Liver (tissue), 8 donors: ENCODE measurements at regions not wholly inside any gene's neighbourhood (a gene's known extent, or its start where the extent isn't known, plus 50 kb on each side); places are given as distances from the start of the nearest gene placed in this dataset.
"Not testable (repeated sequence)": the region's sequence is repeated elsewhere in the genome, so short reads cannot be mapped to it uniquely, and the experiment has no call there.

ENCODE experiments used
- DNase-seq: peaks from one replicate; pipeline ENCODE4 v3.0.0-alpha.2; 2017; ENCODE audit warnings: low spot score
- H3K27ac ChIP-seq, 2 donors: one replicate each; pipeline ENCODE4 v1.7.0; 2013; ENCODE audit warnings: inconsistent platforms in 2 of 2, low read length in 2 of 2, control low read depth in 1 of 2, low read depth in 1 of 2, mild to moderate bottlenecking in 1 of 2
- H3K27me3 ChIP-seq, 4 donors: one replicate each; pipeline versions ENCODE4 v1.6.1 to v1.7.0; 2013; ENCODE audit warnings: low read length in 3 of 4, inconsistent platforms in 1 of 4, mild to moderate bottlenecking in 1 of 4, moderate library complexity in 1 of 4; ENCODE audit not compliant: control insufficient read depth in 4 of 4, insufficient read depth in 4 of 4
- H3K36me3 ChIP-seq, 4 donors: one replicate each; pipeline versions ENCODE4 v1.6.1 to v1.7.0; 2013; ENCODE audit warnings: low read length in 3 of 4, mild to moderate bottlenecking in 3 of 4, low read depth in 1 of 4, moderate library complexity in 1 of 4; ENCODE audit not compliant: control insufficient read depth in 4 of 4, insufficient read depth in 3 of 4
- H3K4me1 ChIP-seq, 4 donors: one replicate each; pipeline versions ENCODE4 v1.6.1 to v1.7.0; 2013; ENCODE audit warnings: low read length in 3 of 4, mild to moderate bottlenecking in 3 of 4, moderate library complexity in 1 of 4; ENCODE audit not compliant: control insufficient read depth in 4 of 4, insufficient read depth in 4 of 4
- H3K4me3 ChIP-seq, 3 donors: one replicate each; pipeline versions ENCODE4 v1.6.1 to v1.7.0; 2013; ENCODE audit warnings: low read length in 3 of 3, control low read depth in 1 of 3, low read depth in 1 of 3, mild to moderate bottlenecking in 1 of 3
- H3K9ac ChIP-seq, 2 donors: one replicate each; pipeline ENCODE4 v1.7.0; 2013; ENCODE audit warnings: low read length in 2 of 2, mild to moderate bottlenecking in 2 of 2, moderate library complexity in 2 of 2, control low read depth in 1 of 2, low read depth in 1 of 2
- H3K9me3 ChIP-seq, 4 donors: one replicate each; pipeline versions ENCODE4 v1.6.1 to v1.7.0; 2013; ENCODE audit warnings: low read length in 3 of 4; ENCODE audit not compliant: control insufficient read depth in 4 of 4
- EGR1 ChIP-seq, 2 donors: IDR thresholded peaks; 2 replicates each; pipeline ENCODE4 v1.6.1; 2016 to 2018; ENCODE audit warnings: antibody characterized with exemption in 2 of 2, low read depth in 2 of 2
- FOXA1 ChIP-seq: IDR thresholded peaks from 2 replicates; pipeline ENCODE4 v1.6.1; 2016; ENCODE audit warnings: antibody characterized with exemption
- FOXA2 ChIP-seq: IDR thresholded peaks from 2 replicates; pipeline ENCODE4 v1.6.1; 2016; ENCODE audit warnings: antibody characterized with exemption
- GABPA ChIP-seq, 2 donors: IDR thresholded peaks in 1 of 2; conservative IDR thresholded peaks in 1 of 2; 2 replicates each; pipeline ENCODE4 v1.6.1; 2016; ENCODE audit warnings: antibody characterized with exemption in 2 of 2, mild to moderate bottlenecking in 1 of 2, moderate library complexity in 1 of 2
- HNF4A ChIP-seq, 2 donors: conservative IDR thresholded peaks; 2 replicates each; pipeline ENCODE4 v1.6.1; 2016; ENCODE audit warnings: antibody characterized with exemption in 2 of 2, mild to moderate bottlenecking in 2 of 2
- HNF4G ChIP-seq: IDR thresholded peaks from 2 replicates; pipeline ENCODE4 v1.6.1; 2016; ENCODE audit warnings: antibody characterized with exemption
- JUND ChIP-seq, 2 donors: IDR thresholded peaks; 2 replicates each; pipeline ENCODE4 v1.6.1; 2016; ENCODE audit warnings: antibody characterized with exemption in 2 of 2
- MAX ChIP-seq: IDR thresholded peaks from 2 replicates; pipeline ENCODE4 v1.6.1; 2016; ENCODE audit warnings: antibody characterized with exemption
- NR2F2 ChIP-seq: IDR thresholded peaks from 2 replicates; pipeline ENCODE4 v1.6.1; 2016; ENCODE audit warnings: antibody characterized with exemption
- RAD21 ChIP-seq, 2 donors: IDR thresholded peaks; 2 replicates each; pipeline ENCODE4 v1.6.1; 2016; ENCODE audit warnings: antibody characterized with exemption in 2 of 2, mild to moderate bottlenecking in 2 of 2
- RXRA ChIP-seq, 2 donors: IDR thresholded peaks; 2 replicates each; pipeline ENCODE4 v1.6.1; 2017 to 2018; ENCODE audit warnings: antibody characterized with exemption in 2 of 2, mild to moderate bottlenecking in 1 of 2
- SP1 ChIP-seq: IDR thresholded peaks from 2 replicates; pipeline ENCODE4 v1.6.1; 2018; ENCODE audit warnings: antibody characterized with exemption, mild to moderate bottlenecking
- TAF1 ChIP-seq: conservative IDR thresholded peaks from 2 replicates; pipeline ENCODE4 v1.6.1; 2016; ENCODE audit warnings: antibody characterized with exemption, mild to moderate bottlenecking
- YY1 ChIP-seq: IDR thresholded peaks from 2 replicates; pipeline ENCODE4 v1.6.1; 2016; ENCODE audit warnings: antibody characterized with exemption, mild to moderate bottlenecking
- ZBTB33 ChIP-seq: IDR thresholded peaks from 2 replicates; pipeline ENCODE4 v1.6.1; 2016; ENCODE audit warnings: antibody characterized with exemption
- WGBS: extraction: QIAGEN DNeasy Blood & Tissue Kit; methylation state at CpG from one replicate; pipeline ENCODE4 v1.1.7; 2013; 5-methylcytosine and 5-hydroxymethylcytosine counted together
- TF ChIP-seq, protein P1 (sequence below): IDR thresholded peaks from 2 replicates; pipeline ENCODE4 v1.6.1; 2016; ENCODE audit warnings: antibody characterized with exemption, mild to moderate bottlenecking
- TF ChIP-seq, protein P2 (sequence below): fragments of 150-350 bp; IDR thresholded peaks from 2 replicates; pipeline ENCODE4 v1.5.1; 2017; ENCODE audit warnings: improper control_type of control experiment, low read depth, low read length; ENCODE audit not compliant: missing input control
- TF ChIP-seq, protein P3 (sequence below): IDR thresholded peaks from 2 replicates; pipeline ENCODE4 v1.6.1; 2016; ENCODE audit warnings: antibody characterized with exemption
- donor health status: healthy.
- donor health status: healthy.
- donor health status: healthy.
- donor health status: healthy.
- donor health status: healthy.

- H3K4me1 ChIP-seq = peaks cover 0 to 4% (median 2%) of the 10 kb centered on the region in 4 donors
- WGBS = 8% methylated on average over 25 of the region's 25 CpGs
- peak; percentile 76 for DNase-seq
- H3K4me3 ChIP-seq = peak overlapping the region; percentile 11 to 67 (median 49)
- H3K36me3 ChIP-seq = no peaks in the 10 kb centered on the region
- no peak overlapping the region for H3K27ac ChIP-seq
- H3K9me3 ChIP-seq = no peaks in the 10 kb centered on the region
- H3K9ac ChIP-seq = peak overlapping the region in 1 of 2 donors; percentile 28
- no peaks in the 10 kb centered on the region for H3K27me3 ChIP-seq
- TF ChIP-seq, protein P1, sequence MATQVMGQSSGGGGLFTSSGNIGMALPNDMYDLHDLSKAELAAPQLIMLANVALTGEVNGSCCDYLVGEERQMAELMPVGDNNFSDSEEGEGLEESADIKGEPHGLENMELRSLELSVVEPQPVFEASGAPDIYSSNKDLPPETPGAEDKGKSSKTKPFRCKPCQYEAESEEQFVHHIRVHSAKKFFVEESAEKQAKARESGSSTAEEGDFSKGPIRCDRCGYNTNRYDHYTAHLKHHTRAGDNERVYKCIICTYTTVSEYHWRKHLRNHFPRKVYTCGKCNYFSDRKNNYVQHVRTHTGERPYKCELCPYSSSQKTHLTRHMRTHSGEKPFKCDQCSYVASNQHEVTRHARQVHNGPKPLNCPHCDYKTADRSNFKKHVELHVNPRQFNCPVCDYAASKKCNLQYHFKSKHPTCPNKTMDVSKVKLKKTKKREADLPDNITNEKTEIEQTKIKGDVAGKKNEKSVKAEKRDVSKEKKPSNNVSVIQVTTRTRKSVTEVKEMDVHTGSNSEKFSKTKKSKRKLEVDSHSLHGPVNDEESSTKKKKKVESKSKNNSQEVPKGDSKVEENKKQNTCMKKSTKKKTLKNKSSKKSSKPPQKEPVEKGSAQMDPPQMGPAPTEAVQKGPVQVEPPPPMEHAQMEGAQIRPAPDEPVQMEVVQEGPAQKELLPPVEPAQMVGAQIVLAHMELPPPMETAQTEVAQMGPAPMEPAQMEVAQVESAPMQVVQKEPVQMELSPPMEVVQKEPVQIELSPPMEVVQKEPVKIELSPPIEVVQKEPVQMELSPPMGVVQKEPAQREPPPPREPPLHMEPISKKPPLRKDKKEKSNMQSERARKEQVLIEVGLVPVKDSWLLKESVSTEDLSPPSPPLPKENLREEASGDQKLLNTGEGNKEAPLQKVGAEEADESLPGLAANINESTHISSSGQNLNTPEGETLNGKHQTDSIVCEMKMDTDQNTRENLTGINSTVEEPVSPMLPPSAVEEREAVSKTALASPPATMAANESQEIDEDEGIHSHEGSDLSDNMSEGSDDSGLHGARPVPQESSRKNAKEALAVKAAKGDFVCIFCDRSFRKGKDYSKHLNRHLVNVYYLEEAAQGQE = no peak
- TF ChIP-seq EGR1 (IDR thresholded peaks at IDR 0.05; ENCODE audit: low read depth in 2 of 2) (no peak), TAF1 (no peak), NR2F2 (no peak), SP1 (no peak), FOXA1 (no peak), RAD21 (IDR thresholded peaks at IDR 0.05) (peak; percentile 97 to 98), HNF4G (no peak), FOXA2 (peak; percentile 7), GABPA (IDR thresholded peaks at IDR 0.05 in 1 of 2, conservative IDR thresholded peaks at IDR 0.05 in 1 of 2) (no peak), HNF4A (conservative IDR thresholded peaks at IDR 0.05) (no peak), RXRA (IDR thresholded peaks at IDR 0.05) (no peak), MAX (no peak), YY1 (no peak), ZBTB33 (no peak), JUND (IDR thresholded peaks at IDR 0.05) (no peak)
- TF ChIP-seq, protein P2, sequence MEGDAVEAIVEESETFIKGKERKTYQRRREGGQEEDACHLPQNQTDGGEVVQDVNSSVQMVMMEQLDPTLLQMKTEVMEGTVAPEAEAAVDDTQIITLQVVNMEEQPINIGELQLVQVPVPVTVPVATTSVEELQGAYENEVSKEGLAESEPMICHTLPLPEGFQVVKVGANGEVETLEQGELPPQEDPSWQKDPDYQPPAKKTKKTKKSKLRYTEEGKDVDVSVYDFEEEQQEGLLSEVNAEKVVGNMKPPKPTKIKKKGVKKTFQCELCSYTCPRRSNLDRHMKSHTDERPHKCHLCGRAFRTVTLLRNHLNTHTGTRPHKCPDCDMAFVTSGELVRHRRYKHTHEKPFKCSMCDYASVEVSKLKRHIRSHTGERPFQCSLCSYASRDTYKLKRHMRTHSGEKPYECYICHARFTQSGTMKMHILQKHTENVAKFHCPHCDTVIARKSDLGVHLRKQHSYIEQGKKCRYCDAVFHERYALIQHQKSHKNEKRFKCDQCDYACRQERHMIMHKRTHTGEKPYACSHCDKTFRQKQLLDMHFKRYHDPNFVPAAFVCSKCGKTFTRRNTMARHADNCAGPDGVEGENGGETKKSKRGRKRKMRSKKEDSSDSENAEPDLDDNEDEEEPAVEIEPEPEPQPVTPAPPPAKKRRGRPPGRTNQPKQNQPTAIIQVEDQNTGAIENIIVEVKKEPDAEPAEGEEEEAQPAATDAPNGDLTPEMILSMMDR = peak; percentile 84
- TF ChIP-seq, protein P3, sequence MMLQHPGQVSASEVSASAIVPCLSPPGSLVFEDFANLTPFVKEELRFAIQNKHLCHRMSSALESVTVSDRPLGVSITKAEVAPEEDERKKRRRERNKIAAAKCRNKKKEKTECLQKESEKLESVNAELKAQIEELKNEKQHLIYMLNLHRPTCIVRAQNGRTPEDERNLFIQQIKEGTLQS = no peak
These were observed 120.8 kb downstream of the GXYLT1 start for GRCh38 chr12:42023733-42024494.

DNA sequence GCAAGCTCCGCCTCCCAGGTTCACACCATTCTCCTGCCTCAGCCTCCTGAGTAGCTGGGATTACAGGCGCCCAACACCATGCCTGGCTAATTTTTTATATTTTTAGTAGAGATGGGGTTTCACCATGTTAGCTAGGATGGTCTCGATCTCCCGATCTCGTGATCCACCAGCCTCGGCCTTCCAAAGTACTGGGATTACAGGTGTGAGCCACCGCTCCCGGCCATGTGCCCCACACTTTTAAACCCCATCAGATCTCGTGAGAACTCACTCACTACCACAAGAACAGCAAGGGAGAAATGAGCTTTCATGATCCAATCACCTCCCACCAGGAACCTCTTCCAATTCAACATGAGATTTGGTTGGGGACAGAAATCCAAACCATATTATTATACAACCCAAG, 122.7 kb downstream of the GXYLT1 start:
- not testable (repeated sequence) for H3K4me3 ChIP-seq, DNase-seq, H3K9me3 ChIP-seq, H3K36me3 ChIP-seq, H3K27ac ChIP-seq, H3K4me1 ChIP-seq, H3K27me3 ChIP-seq, H3K9ac ChIP-seq
- WGBS = 94% methylated on average over 9 of the region's 9 CpGs
